PC-3 (cell line): ENCODE measurements at regions not wholly inside any gene's neighbourhood (a gene's known extent, or its start where the extent isn't known, plus 50 kb on each side); places are given as distances from the start of the nearest gene placed in this dataset.
"Not testable (repeated sequence)": the region's sequence is repeated elsewhere in the genome, so short reads cannot be mapped to it uniquely, and the experiment has no call there.

ENCODE experiments used
- ATAC-seq: fragments of 200-7000 bp; cut with Tn5 transposase; 2 replicates; pipeline ENCODE4 v1.9.1; 2020; ENCODE audit warnings: mild to moderate bottlenecking, moderate library complexity
- BruUV-seq: library from RNA; stranded (reverse); fragments of 400-500 nt; replicated peaks from 2 replicates; lab custom pipeline; 2021; lab: Mats Ljungman, UMichigan
- CTCF ChIA-PET: fragments of 300-600 bp; sonication (Branson Sonifier 250); formaldehyde crosslinking; loops from one replicate; lab custom pipeline; 2022; ENCODE audit warnings: antibody characterized with exemption; lab: Charles Lee
- POLR2A ChIA-PET: fragments of 300-600 bp; sonication (Branson Sonifier 250); formaldehyde crosslinking; loops from one replicate; lab custom pipeline; 2022; ENCODE audit warnings: antibody characterized with exemption; ENCODE audit not compliant: unreplicated experiment; lab: Charles Lee
- DNase-seq: peaks from one replicate; pipeline ENCODE4 v3.0.0-alpha.2; 2015
- H2AFZ ChIP-seq: fragments of 300-600 bp; sonication (generic); 2 replicates; pipeline ENCODE4 v1.6.0; 2016; ENCODE audit warnings: antibody characterized with exemption, low read length
- H3F3A ChIP-seq: fragments of 300-600 bp; sonication (generic); one replicate; pipeline ENCODE4 v1.6.0; 2017; ENCODE audit warnings: antibody characterized with exemption, low read length, control low read depth, mild to moderate bottlenecking; ENCODE audit not compliant: unreplicated experiment
- H3K27ac ChIP-seq: fragments of 300-600 bp; sonication (generic); 2 replicates; pipeline ENCODE4 v1.5.1; 2016; ENCODE audit warnings: mild to moderate bottlenecking, low read length
- H3K27me3 ChIP-seq: fragments of 300-600 bp; sonication (generic); 2 replicates; pipeline ENCODE4 v1.6.1; 2016; ENCODE audit warnings: low read length, mixed read lengths
- H3K36me3 ChIP-seq: fragments of 300-600 bp; sonication (generic); 2 replicates; pipeline ENCODE4 v1.6.1; 2016; ENCODE audit warnings: low read depth, mixed run types, low read length, mixed read lengths
- H3K4me1 ChIP-seq: fragments of 300-600 bp; sonication (generic); 2 replicates; pipeline ENCODE4 v1.5.1; 2016; ENCODE audit warnings: low read length; ENCODE audit not compliant: insufficient read depth
- H3K4me2 ChIP-seq: fragments of 300-600 bp; sonication (generic); 2 replicates; pipeline ENCODE4 v1.6.0; 2016; ENCODE audit warnings: low read length
- H3K4me3 ChIP-seq: fragments of 300-600 bp; sonication (generic); 2 replicates; pipeline ENCODE4 v1.5.1; 2016; ENCODE audit warnings: mild to moderate bottlenecking, low read length, mixed read lengths
- H3K79me2 ChIP-seq: fragments of 300-600 bp; sonication (generic); 2 replicates; pipeline ENCODE4 v1.6.1; 2017; ENCODE audit warnings: low read length, mixed read lengths
- H3K9ac ChIP-seq: fragments of 300-600 bp; sonication (generic); 2 replicates; pipeline ENCODE4 v1.6.0; 2016; ENCODE audit warnings: mild to moderate bottlenecking, low read length
- H3K9me2 ChIP-seq: fragments of 300-600 bp; sonication (generic); replicated peaks from 2 replicates; pipeline ENCODE4 v1.6.1; 2016; ENCODE audit warnings: mixed run types, low read length, mixed read lengths
- H3K9me3 ChIP-seq: fragments of 300-600 bp; sonication (generic); 2 replicates; pipeline ENCODE4 v1.6.1; 2016; ENCODE audit warnings: low read length, mixed read lengths
- H4K20me1 ChIP-seq: fragments of 300-600 bp; sonication (generic); 2 replicates; pipeline ENCODE4 v1.6.1; 2016; ENCODE audit warnings: low read length, mixed read lengths
- CTCF ChIP-seq: fragments of 300-600 bp; sonication (generic); conservative IDR thresholded peaks from 2 replicates; pipeline ENCODE4 v1.5.1; 2017; ENCODE audit warnings: antibody characterized with exemption, low read depth, mild to moderate bottlenecking, low read length
- EZH2 ChIP-seq: fragments of 300-600 bp; sonication (generic); IDR thresholded peaks from one replicate; pipeline ENCODE4 v1.6.1; 2017; ENCODE audit warnings: antibody characterized with exemption, mild to moderate bottlenecking, low read length; ENCODE audit not compliant: unreplicated experiment
- EZH2phosphoT487 ChIP-seq: fragments of 300-600 bp; sonication (generic); IDR thresholded peaks from 2 replicates; pipeline ENCODE4 v1.6.1; 2018; ENCODE audit warnings: mild to moderate bottlenecking, antibody characterized with exemption, low read length, borderline replicate concordance
- intact Hi-C: fragments of 100-400 bp; cut with micrococcal nuclease; formaldehyde crosslinking; loops from 2 replicates; pipeline ENCODE4 v1.9.0; 2023

GRCh38 chr3:3646934-3647333 is 152.3 kb upstream of the LRRN1 start:
- H3F3A ChIP-seq, result no peaks in the 10 kb centered on the region
- BruUV-seq, result no TSS peak
- no peaks in the 10 kb centered on the region for H4K20me1 ChIP-seq
- H3K4me2 ChIP-seq, result no peak overlapping the region
- H3K4me3 ChIP-seq, result no peak overlapping the region
- H3K27me3 ChIP-seq, result no peaks in the 10 kb centered on the region
- H3K79me2 ChIP-seq, result no peaks in the 10 kb centered on the region
- TF ChIP-seq EZH2 (no peak), EZH2phosphoT487 (no peak), CTCF (no peak)
- intact Hi-C loops, result no loop called here
- H3K9me3 ChIP-seq, result peaks cover 21% of the 10 kb centered on the region
- DNase-seq (no peak), ATAC-seq (no peak)
- H3K4me1 ChIP-seq, result no peaks in the 10 kb centered on the region
- ChIA-PET CTCF (no interaction called here), POLR2A (no interaction called here)
- no peaks in the 10 kb centered on the region for H3K9me2 ChIP-seq
- no peak overlapping the region for H3K27ac ChIP-seq
- no peak overlapping the region for H2AFZ ChIP-seq
- H3K36me3 ChIP-seq, result no peaks in the 10 kb centered on the region
- H3K9ac ChIP-seq, result no peak overlapping the region

- CTCF ChIA-PET, H3K4me2 ChIP-seq, H3K79me2 ChIP-seq, H4K20me1 ChIP-seq, H3K9me2 ChIP-seq, H3K27ac ChIP-seq, H2AFZ ChIP-seq, H3K27me3 ChIP-seq, DNase-seq, H3K36me3 ChIP-seq, intact Hi-C loops, H3K4me3 ChIP-seq, H3F3A ChIP-seq, ATAC-seq, POLR2A ChIA-PET, H3K9ac ChIP-seq, H3K4me1 ChIP-seq, BruUV-seq: not testable (repeated sequence)
- peaks cover 16% of the 10 kb centered on the region for H3K9me3 ChIP-seq
Observed at GRCh38 chr3:3646103-3646844, 153.0 kb upstream of the LRRN1 start.

GRCh38 chr3:3641877-3642455 is 157.3 kb upstream of the LRRN1 start:
- TF ChIP-seq EZH2 (no peak), CTCF (no peak), EZH2phosphoT487 (no peak)
- no peaks in the 10 kb centered on the region for H3K9me2 ChIP-seq
- BruUV-seq, result no TSS peak
- no peak overlapping the region for H3K4me2 ChIP-seq
- H3K4me3 ChIP-seq, result no peak overlapping the region
- intact Hi-C loops, result no loop called here
- H3K27me3 ChIP-seq, result no peaks in the 10 kb centered on the region
- no peaks in the 10 kb centered on the region for H3F3A ChIP-seq
- H3K36me3 ChIP-seq, result no peaks in the 10 kb centered on the region
- DNase-seq, result no peak
- no peaks in the 10 kb centered on the region for H3K79me2 ChIP-seq
- POLR2A ChIA-PET, result no interaction called here
- H3K9ac ChIP-seq, result no peak overlapping the region
- peaks cover 18% of the 10 kb centered on the region; the same call in 1 of the 2 replicates for H3K9me3 ChIP-seq
- CTCF ChIA-PET, result no interaction called here
- no peak for ATAC-seq
- no peak overlapping the region for H2AFZ ChIP-seq
- H3K4me1 ChIP-seq, result no peaks in the 10 kb centered on the region
- no peaks in the 10 kb centered on the region for H4K20me1 ChIP-seq
- H3K27ac ChIP-seq, result no peak overlapping the region
